Vagina (tissue), 2 donors: ENCODE measurements at regions not wholly inside any gene's neighbourhood (a gene's known extent, or its start where the extent isn't known, plus 50 kb on each side); places are given as distances from the start of the nearest gene placed in this dataset.

Experiments used
- DNase-seq, 2 donors: peaks; one replicate each; pipeline ENCODE4 v3.0.0-alpha.2; 2017; ENCODE audit errors: extremely low spot score in 2 of 2
- H3K27ac ChIP-seq: fragments of 200-600 bp; sonication (generic); one replicate; pipeline ENCODE4 v1.5.1; 2019
- H3K27me3 ChIP-seq: fragments of 200-600 bp; sonication (generic); one replicate; pipeline ENCODE4 v1.5.1; 2019
- H3K36me3 ChIP-seq, 2 donors: fragments of 200-600 bp; sonication (generic); one replicate each; pipeline ENCODE4 v1.5.1; 2017 to 2019
- H3K4me1 ChIP-seq: fragments of 200-600 bp; sonication (generic); one replicate; pipeline ENCODE4 v1.5.1; 2019
- H3K4me3 ChIP-seq, 2 donors: fragments of 200-600 bp; sonication (generic); 1 replicate in 1 of 2; 2 replicates in 1 of 2; pipeline ENCODE4 v1.5.1; 2016 to 2019
- H3K9me3 ChIP-seq: fragments of 200-600 bp; sonication (generic); one replicate; pipeline ENCODE4 v1.5.1; 2019
- CTCF ChIP-seq, 3 experiments: fragments of 450-650 bp in 2 of 3; fragments of 200-600 bp in 1 of 3; sonication (generic) in 1 of 3; IDR thresholded peaks; one replicate each; pipeline ENCODE4 v1.5.1; 2017 to 2019; ENCODE audit warnings: antibody characterized with exemption in 3 of 3, mild to moderate bottlenecking in 2 of 3, moderate library complexity in 2 of 3
- POLR2A ChIP-seq, 2 donors: fragments of 450-650 bp; IDR thresholded peaks; one replicate each; pipeline ENCODE4 v1.6.1; 2017; ENCODE audit warnings: antibody characterized with exemption in 2 of 2, mild to moderate bottlenecking in 2 of 2, moderate library complexity in 2 of 2
- POLR2AphosphoS5 ChIP-seq, 2 donors: sonication (generic); formaldehyde crosslinking; IDR thresholded peaks; one replicate each; pipeline ENCODE4 v1.9.0; 2017; ENCODE audit warnings: antibody characterized with exemption in 2 of 2, mild to moderate bottlenecking in 2 of 2, low read depth in 1 of 2; ENCODE audit not compliant: insufficient read depth in 1 of 2
- intact Hi-C: fragments of 100-400 bp; cut with DNase I; formaldehyde crosslinking; loops from one replicate; pipeline ENCODE4 v1.15.1; 2023

- DNase-seq, result no peak
- intact Hi-C loops, result no loop called here
- no peaks in the 10 kb centered on the region for H3K9me3 ChIP-seq
- H3K4me3 ChIP-seq, result no peak overlapping the region
- peaks cover 13% of the 10 kb centered on the region for H3K4me1 ChIP-seq
- no peak overlapping the region for H3K27ac ChIP-seq
- TF ChIP-seq CTCF (IDR thresholded peaks at IDR 0.05) (no peak), POLR2AphosphoS5 (IDR thresholded peaks at IDR 0.05; ENCODE audit: insufficient read depth in 1 of 2, low read depth in 1 of 2) (no peak), POLR2A (IDR thresholded peaks at IDR 0.05) (no peak)
- no peaks in the 10 kb centered on the region for H3K27me3 ChIP-seq
- no peaks in the 10 kb centered on the region for H3K36me3 ChIP-seq
Measured at GRCh38 chr6:151682922-151683321, 124.6 kb upstream of the ESR1 start.

GRCh38 chr6:151683381-151683780 is 124.1 kb upstream of the ESR1 start:
- no peak for DNase-seq
- no peaks in the 10 kb centered on the region for H3K9me3 ChIP-seq
- H3K36me3 ChIP-seq, result no peaks in the 10 kb centered on the region
- no peaks in the 10 kb centered on the region for H3K27me3 ChIP-seq
- intact Hi-C loops, result no loop called here
- no peak overlapping the region for H3K27ac ChIP-seq
- no peak overlapping the region for H3K4me3 ChIP-seq
- TF ChIP-seq CTCF (IDR thresholded peaks at IDR 0.05), result no peak
- no peak for TF ChIP-seq POLR2A (IDR thresholded peaks at IDR 0.05)
- no peak for TF ChIP-seq POLR2AphosphoS5 (IDR thresholded peaks at IDR 0.05; ENCODE audit: insufficient read depth in 1 of 2, low read depth in 1 of 2)
- H3K4me1 ChIP-seq, result peaks cover 13% of the 10 kb centered on the region

GRCh38 chr6:151689499-151690201 is 117.8 kb upstream of the ESR1 start:
- TF ChIP-seq POLR2A (IDR thresholded peaks at IDR 0.05) (no peak), CTCF (IDR thresholded peaks at IDR 0.05) (no peak), POLR2AphosphoS5 (IDR thresholded peaks at IDR 0.05; ENCODE audit: insufficient read depth in 1 of 2, low read depth in 1 of 2) (no peak)
- DNase-seq, result no peak
- intact Hi-C loops, result loop anchor here (5.0 kb wide), 3 partner anchors 73 to 1847 kb away; no protein-coding TSS in a partner anchor
- Histone ChIP-seq H3K27me3 (no peaks in the 10 kb centered on the region), H3K4me3 (peak overlapping the region; percentile 32 to 45), H3K4me1 (peaks cover 14% of the 10 kb centered on the region), H3K36me3 (no peaks in the 10 kb centered on the region), H3K9me3 (no peaks in the 10 kb centered on the region), H3K27ac (peak overlapping the region; percentile 79)

GRCh38 chr6:151690303-151690702 is 117.2 kb upstream of the ESR1 start:
- Histone ChIP-seq H3K36me3 (no peaks in the 10 kb centered on the region), H3K27me3 (no peaks in the 10 kb centered on the region), H3K9me3 (no peaks in the 10 kb centered on the region), H3K4me3 (peak overlapping the region; percentile 32 to 45), H3K4me1 (peaks cover 14% of the 10 kb centered on the region), H3K27ac (peak overlapping the region; percentile 79)
- intact Hi-C loops, result loop anchor here (5.0 kb wide), 3 partner anchors 72 to 1848 kb away; no protein-coding TSS in a partner anchor
- TF ChIP-seq POLR2AphosphoS5 (IDR thresholded peaks at IDR 0.05; ENCODE audit: insufficient read depth in 1 of 2, low read depth in 1 of 2) (peak in 1 of 2 donors; percentile 56), CTCF (IDR thresholded peaks at IDR 0.05) (peak in 1 of 3 experiments; percentile 43), POLR2A (IDR thresholded peaks at IDR 0.05) (peak in 1 of 2 donors; percentile 31)
- DNase-seq, result no peak
